ENCODE measurements at regions not wholly inside any gene's neighbourhood (a gene's known extent, or its start where the extent isn't known, plus 50 kb on each side); places are given as distances from the start of the nearest gene placed in this dataset.

GRCh38 chr1:80987106-80987505, 813.6 kb upstream of the ADGRL2 start:
- TF ChIP-seq EZH2phosphoT487 (conservative IDR thresholded peaks at IDR 0.05; ENCODE audit: low read length), result no peak
- no peak for TF ChIP-seq CTCF (IDR thresholded peaks at IDR 0.05; ENCODE audit: insufficient read depth, low read length, poor library complexity, severe bottlenecking)

Measured in SU-DHL-6 (cell line).